ENCODE measurements at regions not wholly inside any gene's neighbourhood (a gene's known extent, or its start where the extent isn't known, plus 50 kb on each side); places are given as distances from the start of the nearest gene placed in this dataset.

DNA sequence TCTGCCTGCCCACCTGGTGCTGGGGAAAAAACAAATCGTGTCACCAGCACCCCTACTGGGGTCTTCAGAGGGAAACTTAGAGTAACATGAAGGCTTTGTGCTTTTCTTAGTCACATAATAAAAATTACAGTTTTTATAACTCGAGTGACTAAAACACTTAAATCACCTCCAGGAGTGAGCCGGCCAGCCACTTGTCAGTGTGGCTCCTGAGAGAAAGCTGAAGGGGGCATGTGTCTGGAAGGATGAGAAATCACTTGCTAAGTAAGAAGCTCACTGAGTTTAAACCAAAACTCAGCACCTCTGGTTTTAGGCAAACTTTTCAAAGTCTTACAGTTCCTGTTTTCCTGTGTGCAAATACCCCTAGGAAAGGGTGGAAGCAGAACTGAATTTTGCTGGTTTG is 372.2 kb downstream of the CDH26 start:
- TF ChIP-seq, protein P1, sequence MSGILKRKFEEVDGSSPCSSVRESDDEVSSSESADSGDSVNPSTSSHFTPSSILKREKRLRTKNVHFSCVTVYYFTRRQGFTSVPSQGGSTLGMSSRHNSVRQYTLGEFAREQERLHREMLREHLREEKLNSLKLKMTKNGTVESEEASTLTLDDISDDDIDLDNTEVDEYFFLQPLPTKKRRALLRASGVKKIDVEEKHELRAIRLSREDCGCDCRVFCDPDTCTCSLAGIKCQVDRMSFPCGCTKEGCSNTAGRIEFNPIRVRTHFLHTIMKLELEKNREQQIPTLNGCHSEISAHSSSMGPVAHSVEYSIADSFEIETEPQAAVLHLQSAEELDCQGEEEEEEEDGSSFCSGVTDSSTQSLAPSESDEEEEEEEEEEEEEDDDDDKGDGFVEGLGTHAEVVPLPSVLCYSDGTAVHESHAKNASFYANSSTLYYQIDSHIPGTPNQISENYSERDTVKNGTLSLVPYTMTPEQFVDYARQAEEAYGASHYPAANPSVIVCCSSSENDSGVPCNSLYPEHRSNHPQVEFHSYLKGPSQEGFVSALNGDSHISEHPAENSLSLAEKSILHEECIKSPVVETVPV (CRISPR knock-in tag; IDR thresholded peaks at IDR 0.05), result no peak
- TF ChIP-seq TOX (CRISPR knock-in tag; IDR thresholded peaks at IDR 0.05; ENCODE audit: borderline replicate concordance) (no peak), OSR1 (CRISPR knock-in tag; IDR thresholded peaks at IDR 0.05) (no peak), PATZ1 (CRISPR knock-in tag; IDR thresholded peaks at IDR 0.05; ENCODE audit: borderline replicate concordance) (no peak), ARNTL (CRISPR knock-in tag; IDR thresholded peaks at IDR 0.05; ENCODE audit: borderline replicate concordance, low read depth) (no peak), ISL1 (CRISPR knock-in tag; IDR thresholded peaks at IDR 0.05) (no peak), ZC3H10 (CRISPR knock-in tag; IDR thresholded peaks at IDR 0.05) (no peak), BACH2 (CRISPR knock-in tag; IDR thresholded peaks at IDR 0.05; ENCODE audit: borderline replicate concordance) (no peak), RARB (CRISPR knock-in tag; IDR thresholded peaks at IDR 0.05) (no peak), SNAI2 (CRISPR knock-in tag; IDR thresholded peaks at IDR 0.05) (no peak)
- TF ChIP-seq, protein P2, sequence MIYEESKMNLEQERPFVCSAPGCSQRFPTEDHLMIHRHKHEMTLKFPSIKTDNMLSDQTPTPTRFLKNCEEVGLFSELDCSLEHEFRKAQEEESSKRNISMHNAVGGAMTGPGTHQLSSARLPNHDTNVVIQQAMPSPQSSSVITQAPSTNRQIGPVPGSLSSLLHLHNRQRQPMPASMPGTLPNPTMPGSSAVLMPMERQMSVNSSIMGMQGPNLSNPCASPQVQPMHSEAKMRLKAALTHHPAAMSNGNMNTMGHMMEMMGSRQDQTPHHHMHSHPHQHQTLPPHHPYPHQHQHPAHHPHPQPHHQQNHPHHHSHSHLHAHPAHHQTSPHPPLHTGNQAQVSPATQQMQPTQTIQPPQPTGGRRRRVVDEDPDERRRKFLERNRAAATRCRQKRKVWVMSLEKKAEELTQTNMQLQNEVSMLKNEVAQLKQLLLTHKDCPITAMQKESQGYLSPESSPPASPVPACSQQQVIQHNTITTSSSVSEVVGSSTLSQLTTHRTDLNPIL (CRISPR knock-in tag; IDR thresholded peaks at IDR 0.05; ENCODE audit: low read depth), result no peak
